Gastroesophageal sphincter (tissue), 3 donors: ENCODE measurements at regions not wholly inside any gene's neighbourhood (a gene's known extent, or its start where the extent isn't known, plus 50 kb on each side); places are given as distances from the start of the nearest gene placed in this dataset.

Experiments used
- EP300 ChIP-seq: sonication (generic); formaldehyde crosslinking; IDR thresholded peaks from one replicate; pipeline ENCODE4 v1.6.1; 2017; ENCODE audit warnings: antibody characterized with exemption, mild to moderate bottlenecking
- POLR2A ChIP-seq, 2 donors: fragments of 450-650 bp; IDR thresholded peaks; one replicate each; pipeline ENCODE4 v1.6.1; 2017; ENCODE audit warnings: antibody characterized with exemption in 2 of 2, mild to moderate bottlenecking in 2 of 2, moderate library complexity in 1 of 2
- TF ChIP-seq, protein P1 (sequence below), 4 experiments: fragments of 200-600 bp in 2 of 4; fragments of 450-650 bp in 2 of 4; sonication (generic) in 1 of 4; IDR thresholded peaks; one replicate each; pipeline ENCODE4 v1.5.1; 2017 to 2019; ENCODE audit warnings: antibody characterized with exemption in 4 of 4, mild to moderate bottlenecking in 2 of 4, moderate library complexity in 2 of 4

DNA sequence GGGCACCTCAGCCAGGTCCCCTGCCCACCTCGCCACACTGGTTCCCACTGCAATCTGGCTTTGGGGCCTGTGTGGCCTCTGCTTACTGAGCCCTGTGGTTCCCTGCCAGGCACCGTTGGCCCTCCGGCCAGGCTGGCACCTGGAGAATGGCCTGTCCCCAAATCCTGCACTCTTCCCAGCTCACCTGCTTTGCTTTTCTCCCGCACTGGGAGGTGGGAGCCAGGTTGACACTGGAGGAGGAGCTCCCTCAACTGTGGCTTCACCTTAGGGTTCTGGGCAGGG lies 97.0 kb downstream of the SCGB2B2 start:
- TF ChIP-seq, protein P1, sequence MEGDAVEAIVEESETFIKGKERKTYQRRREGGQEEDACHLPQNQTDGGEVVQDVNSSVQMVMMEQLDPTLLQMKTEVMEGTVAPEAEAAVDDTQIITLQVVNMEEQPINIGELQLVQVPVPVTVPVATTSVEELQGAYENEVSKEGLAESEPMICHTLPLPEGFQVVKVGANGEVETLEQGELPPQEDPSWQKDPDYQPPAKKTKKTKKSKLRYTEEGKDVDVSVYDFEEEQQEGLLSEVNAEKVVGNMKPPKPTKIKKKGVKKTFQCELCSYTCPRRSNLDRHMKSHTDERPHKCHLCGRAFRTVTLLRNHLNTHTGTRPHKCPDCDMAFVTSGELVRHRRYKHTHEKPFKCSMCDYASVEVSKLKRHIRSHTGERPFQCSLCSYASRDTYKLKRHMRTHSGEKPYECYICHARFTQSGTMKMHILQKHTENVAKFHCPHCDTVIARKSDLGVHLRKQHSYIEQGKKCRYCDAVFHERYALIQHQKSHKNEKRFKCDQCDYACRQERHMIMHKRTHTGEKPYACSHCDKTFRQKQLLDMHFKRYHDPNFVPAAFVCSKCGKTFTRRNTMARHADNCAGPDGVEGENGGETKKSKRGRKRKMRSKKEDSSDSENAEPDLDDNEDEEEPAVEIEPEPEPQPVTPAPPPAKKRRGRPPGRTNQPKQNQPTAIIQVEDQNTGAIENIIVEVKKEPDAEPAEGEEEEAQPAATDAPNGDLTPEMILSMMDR (IDR thresholded peaks at IDR 0.05) = no peak
- TF ChIP-seq POLR2A (IDR thresholded peaks at IDR 0.05) (no peak), EP300 (no peak)
